ENCODE measurements at regions not wholly inside any gene's neighbourhood (a gene's known extent, or its start where the extent isn't known, plus 50 kb on each side); places are given as distances from the start of the nearest gene placed in this dataset.

- ChIA-PET POLR2A (no interaction called here), CTCF (interaction anchor here (1.6 kb wide), 1 partner anchor 10 kb away, joined by 7 read pairs; no protein-coding TSS in a partner anchor)
- no TSS peak for BruUV-seq (replicated peaks)
- peaks cover 0 to 2% of the 10 kb centered on the region in 2 experiments for H3K27me3 ChIP-seq (ENCODE audit: control insufficient read depth in 2 of 2, insufficient read depth in 2 of 2, low read length in 2 of 2)
- no peak for TF ChIP-seq GATA2 (IDR thresholded peaks at IDR 0.05; ENCODE audit: insufficient read depth, insufficient read length, low read depth, low read length)
- TF ChIP-seq MYC (IDR thresholded peaks at IDR 0.05; ENCODE audit: low read depth, low read length): no peak
- no peak for TF ChIP-seq POLR2AphosphoS5 (IDR thresholded peaks at IDR 0.05; ENCODE audit: insufficient read depth, low read depth, low read length)
- H3K36me3 ChIP-seq (ENCODE audit: control insufficient read depth in 2 of 2, extremely low read depth in 1 of 2, insufficient read depth in 2 of 2, low read length in 2 of 2): no peaks in the 10 kb centered on the region
- no peak overlapping the region for H3K4me2 ChIP-seq (ENCODE audit: insufficient read depth, low read length)
- no peaks in the 10 kb centered on the region for H3K9me1 ChIP-seq (replicated peaks; ENCODE audit: control insufficient read depth, extremely low read depth, insufficient read depth, low read length)
- no peaks in the 10 kb centered on the region for H3K9me3 ChIP-seq (replicated peaks; ENCODE audit: control insufficient read depth, insufficient read depth, low read length)
- no peak overlapping the region for H3K4me3 ChIP-seq (replicated peaks in 1 of 3; ENCODE audit: insufficient read depth in 1 of 3, low read depth in 1 of 3, low read length in 3 of 3)
- H3K9ac ChIP-seq (replicated peaks; ENCODE audit: extremely low read depth, insufficient read depth, low read length): no peak overlapping the region
- H4K20me1 ChIP-seq (replicated peaks; ENCODE audit: control insufficient read depth, extremely low read depth, insufficient read depth, low read length): no peaks in the 10 kb centered on the region
- dilution Hi-C loops (cut with MboI; ENCODE audit: extremely low pct_ligation_motif_present, low sequenced_read_pairs) (no loop called here), intact Hi-C loops (cut with micrococcal nuclease) (no loop called here)
- no peak overlapping the region for H2AFZ ChIP-seq (ENCODE audit: low read depth, low read length)
- no peaks in the 10 kb centered on the region for H3K4me1 ChIP-seq (ENCODE audit: control insufficient read depth, extremely low read depth, insufficient read depth, low read length)
- H3K79me2 ChIP-seq (ENCODE audit: control insufficient read depth, insufficient read depth, low read length): no peaks in the 10 kb centered on the region
- DNase-seq (ENCODE audit: low read depth, low spot score): no peak
- no peak for FAIRE-seq
- no peak overlapping the region for H3K27ac ChIP-seq (ENCODE audit: insufficient read depth, low read depth, low read length)
These were observed 156.5 kb upstream of the DKK2 start for GRCh38 chr4:107192601-107193000.

- DNase-seq (ENCODE audit: low read depth, low spot score) (no peak), FAIRE-seq (no peak)
- intact Hi-C loops (cut with micrococcal nuclease) (loop anchor here (10.0 kb wide), 2 partner anchors 328 to 372 kb away; no protein-coding TSS in a partner anchor), dilution Hi-C loops (cut with MboI; ENCODE audit: extremely low pct_ligation_motif_present, low sequenced_read_pairs) (no loop called here)
- no peak overlapping the region for H3K4me3 ChIP-seq (replicated peaks in 1 of 3; ENCODE audit: insufficient read depth in 1 of 3, low read depth in 1 of 3, low read length in 3 of 3)
- H3K27ac ChIP-seq (ENCODE audit: insufficient read depth, low read depth, low read length): no peak overlapping the region
- H3K79me2 ChIP-seq (ENCODE audit: control insufficient read depth, insufficient read depth, low read length): no peaks in the 10 kb centered on the region
- H3K9me3 ChIP-seq (replicated peaks; ENCODE audit: control insufficient read depth, insufficient read depth, low read length): no peaks in the 10 kb centered on the region
- H4K20me1 ChIP-seq (replicated peaks; ENCODE audit: control insufficient read depth, extremely low read depth, insufficient read depth, low read length): no peaks in the 10 kb centered on the region
- POLR2A ChIA-PET: no interaction called here
- no peak overlapping the region for H2AFZ ChIP-seq (ENCODE audit: low read depth, low read length)
- H3K4me1 ChIP-seq (ENCODE audit: control insufficient read depth, extremely low read depth, insufficient read depth, low read length): no peaks in the 10 kb centered on the region
- H3K9me1 ChIP-seq (replicated peaks; ENCODE audit: control insufficient read depth, extremely low read depth, insufficient read depth, low read length): no peaks in the 10 kb centered on the region
- TF ChIP-seq POLR2AphosphoS5 (IDR thresholded peaks at IDR 0.05; ENCODE audit: insufficient read depth, low read depth, low read length): no peak
- TF ChIP-seq EZH2 (IDR thresholded peaks at IDR 0.05; ENCODE audit: borderline replicate concordance, low read depth, low read length, severe bottlenecking): no peak
- no peak for TF ChIP-seq MYC (IDR thresholded peaks at IDR 0.05; ENCODE audit: low read depth, low read length)
- TF ChIP-seq CTCF (IDR thresholded peaks at IDR 0.05; ENCODE audit: extremely low read depth in 1 of 2, insufficient read depth in 1 of 2, low read depth in 1 of 2, low read length in 2 of 2): no peak
- no peak for TF ChIP-seq POLR2A (IDR thresholded peaks at IDR 0.05; ENCODE audit: low read depth, low read length)
- TF ChIP-seq GATA2 (IDR thresholded peaks at IDR 0.05; ENCODE audit: insufficient read depth, insufficient read length, low read depth, low read length): no peak
- TF ChIP-seq FOS (IDR thresholded peaks at IDR 0.05; ENCODE audit: borderline replicate concordance, insufficient read depth, low read length): no peak
- TF ChIP-seq JUN (IDR thresholded peaks at IDR 0.05; ENCODE audit: borderline replicate concordance, insufficient read depth, insufficient read length, low read depth): no peak
- no peak for TF ChIP-seq MAX (IDR thresholded peaks at IDR 0.05; ENCODE audit: insufficient read depth, insufficient read length)
- no peak overlapping the region for H3K4me2 ChIP-seq (ENCODE audit: insufficient read depth, low read length)
- BruUV-seq (replicated peaks): no TSS peak
- H3K9ac ChIP-seq (replicated peaks; ENCODE audit: extremely low read depth, insufficient read depth, low read length): no peak overlapping the region
- no peaks in the 10 kb centered on the region for H3K36me3 ChIP-seq (ENCODE audit: control insufficient read depth in 2 of 2, extremely low read depth in 1 of 2, insufficient read depth in 2 of 2, low read length in 2 of 2)
- no peaks in the 10 kb centered on the region for H3K27me3 ChIP-seq (ENCODE audit: control insufficient read depth in 2 of 2, insufficient read depth in 2 of 2, low read length in 2 of 2)
- CTCF ChIA-PET: no interaction called here
These were observed 151.0 kb upstream of the DKK2 start for GRCh38 chr4:107187091-107187490.
